ENCODE measurements at regions not wholly inside any gene's neighbourhood (a gene's known extent, or its start where the extent isn't known, plus 50 kb on each side); places are given as distances from the start of the nearest gene placed in this dataset.

DNA sequence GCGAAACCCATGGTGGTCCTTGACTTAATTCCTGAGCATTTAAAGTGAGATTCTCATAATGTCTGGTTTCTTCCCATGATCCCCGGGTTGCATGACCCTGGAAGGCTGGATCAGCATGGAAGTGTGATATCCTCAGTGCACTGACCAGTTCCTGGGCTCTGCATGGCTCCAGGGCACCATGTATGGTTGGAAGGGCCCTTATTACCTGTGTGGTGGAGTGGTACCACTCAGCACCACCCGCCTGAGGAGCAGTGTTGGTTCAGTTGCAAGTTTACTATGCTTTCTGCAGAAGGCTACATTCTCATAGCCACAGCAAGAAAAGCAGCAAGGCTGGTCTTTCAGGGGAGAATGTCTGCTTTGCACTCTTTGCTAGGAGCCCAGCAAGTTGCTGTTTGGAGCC is 325.7 kb upstream of the MKI67 start:
- ATAC-seq (no peak), DNase-seq (ENCODE audit: extremely low read depth in 1 of 4, low spot score in 3 of 4) (no peak), FAIRE-seq (no peak)
- Histone ChIP-seq H3K27ac (ENCODE audit: extremely low read depth, low read depth, low read length) (no peak overlapping the region), H2AFZ (ENCODE audit: low read depth, low read length) (no peak overlapping the region), H3K4me1 (replicated peaks in 1 of 2; ENCODE audit: control insufficient read depth in 2 of 2, insufficient read depth in 2 of 2, low read length in 2 of 2) (no peaks in the 10 kb centered on the region), H4K20me1 (replicated peaks; ENCODE audit: control insufficient read depth, insufficient read depth, low read length) (no peaks in the 10 kb centered on the region), H3K9me1 (ENCODE audit: control insufficient read depth, insufficient read depth, low read length) (no peaks in the 10 kb centered on the region), H3K27me3 (ENCODE audit: control insufficient read depth in 2 of 2, insufficient read depth in 2 of 2, low read length in 2 of 2) (peaks cover 0 to 20% of the 10 kb centered on the region in 2 experiments; a peak in 3 of 5 replicates), H3K4me3 (no peak overlapping the region), H3K9ac (ENCODE audit: insufficient read depth in 1 of 2, low read depth in 2 of 2, low read length in 2 of 2) (no peak overlapping the region), H3K79me2 (ENCODE audit: control insufficient read depth, insufficient read depth, low read length) (no peaks in the 10 kb centered on the region), H3K4me2 (ENCODE audit: insufficient read depth, low read length) (no peak overlapping the region), H3K36me3 (ENCODE audit: control insufficient read depth, insufficient read depth, low read length) (no peaks in the 10 kb centered on the region), H3K9me3 (replicated peaks; ENCODE audit: control insufficient read depth, insufficient read depth, low read depth, low read length) (no peaks in the 10 kb centered on the region)
- in situ Hi-C loops (cut with MboI): no loop called here
- ChIA-PET CTCF (ENCODE audit: low intra/inter-chr PET ratio) (no interaction called here), POLR2A (no interaction called here)
- TF ChIP-seq KAT2B (IDR thresholded peaks at IDR 0.05; ENCODE audit: low read depth, low read length): no peak
- TF ChIP-seq CBX5 (IDR thresholded peaks at IDR 0.05; ENCODE audit: borderline replicate concordance, low read depth): no peak
- no peak for TF ChIP-seq EZH2 (IDR thresholded peaks at IDR 0.05; ENCODE audit: borderline replicate concordance, low read depth, low read length)
- WGBS (ENCODE audit: insufficient coverage, low coverage, missing lambda C conversion rate): 5% methylated on average over 3 of the region's 3 CpGs
- intact Hi-C loops (cut with micrococcal nuclease): no loop called here
- BruUV-seq (replicated peaks): no TSS peak

DNA sequence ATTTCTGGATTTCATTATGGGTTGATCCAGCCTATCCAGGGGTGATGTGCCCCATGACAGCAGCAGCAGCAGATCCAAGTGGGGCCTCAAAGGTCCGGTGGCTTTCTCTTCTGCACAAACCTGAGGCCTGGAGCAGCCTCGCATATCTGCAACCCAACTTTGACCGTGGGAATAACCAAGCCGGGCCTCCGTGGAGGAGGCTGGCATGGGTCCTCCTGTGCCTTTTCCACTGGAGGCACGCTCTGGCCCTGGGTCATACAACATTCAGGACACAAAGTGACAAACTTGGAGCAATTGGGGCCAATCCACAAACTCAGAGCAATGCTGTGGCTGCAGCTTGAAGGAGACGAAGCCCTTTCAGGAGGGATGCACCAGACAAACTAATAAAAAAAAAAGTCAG is 330.0 kb upstream of the MKI67 start:
- ATAC-seq (no peak), FAIRE-seq (no peak), DNase-seq (ENCODE audit: extremely low read depth in 1 of 4, low spot score in 3 of 4) (no peak)
- H3K9me3 ChIP-seq (replicated peaks; ENCODE audit: control insufficient read depth, insufficient read depth, low read depth, low read length): no peaks in the 10 kb centered on the region
- H4K20me1 ChIP-seq (replicated peaks; ENCODE audit: control insufficient read depth, insufficient read depth, low read length): no peaks in the 10 kb centered on the region; the same call in 1 of the 2 replicates
- no peak overlapping the region for H2AFZ ChIP-seq (ENCODE audit: low read depth, low read length)
- intact Hi-C loops (cut with micrococcal nuclease): no loop called here
- H3K27me3 ChIP-seq (ENCODE audit: control insufficient read depth in 2 of 2, insufficient read depth in 2 of 2, low read length in 2 of 2): peaks cover 0 to 49% of the 10 kb centered on the region in 2 experiments; a peak in 3 of 5 replicates
- H3K4me1 ChIP-seq (replicated peaks in 1 of 2; ENCODE audit: control insufficient read depth in 2 of 2, insufficient read depth in 2 of 2, low read length in 2 of 2): no peaks in the 10 kb centered on the region
- H3K4me3 ChIP-seq: no peak overlapping the region
- H3K9ac ChIP-seq (ENCODE audit: insufficient read depth in 1 of 2, low read depth in 2 of 2, low read length in 2 of 2): no peak overlapping the region
- CTCF ChIA-PET (ENCODE audit: low intra/inter-chr PET ratio): no interaction called here
- no peaks in the 10 kb centered on the region for H3K79me2 ChIP-seq (ENCODE audit: control insufficient read depth, insufficient read depth, low read length)
- 4% methylated on average over 7 of the region's 7 CpGs for WGBS (ENCODE audit: insufficient coverage, low coverage, missing lambda C conversion rate)
- BruUV-seq (replicated peaks): no TSS peak
- TF ChIP-seq SMAD4 (CRISPR knock-in tag; conservative IDR thresholded peaks at IDR 0.05): no peak
- no peak for TF ChIP-seq HEY1 (CRISPR knock-in tag; IDR thresholded peaks at IDR 0.05; ENCODE audit: borderline replicate concordance)
- TF ChIP-seq CCAR2 (IDR thresholded peaks at IDR 0.05; ENCODE audit: low read depth, low read length): no peak
- no peak for TF ChIP-seq BCL6 (CRISPR knock-in tag; IDR thresholded peaks at IDR 0.05)
- TF ChIP-seq, protein P1, sequence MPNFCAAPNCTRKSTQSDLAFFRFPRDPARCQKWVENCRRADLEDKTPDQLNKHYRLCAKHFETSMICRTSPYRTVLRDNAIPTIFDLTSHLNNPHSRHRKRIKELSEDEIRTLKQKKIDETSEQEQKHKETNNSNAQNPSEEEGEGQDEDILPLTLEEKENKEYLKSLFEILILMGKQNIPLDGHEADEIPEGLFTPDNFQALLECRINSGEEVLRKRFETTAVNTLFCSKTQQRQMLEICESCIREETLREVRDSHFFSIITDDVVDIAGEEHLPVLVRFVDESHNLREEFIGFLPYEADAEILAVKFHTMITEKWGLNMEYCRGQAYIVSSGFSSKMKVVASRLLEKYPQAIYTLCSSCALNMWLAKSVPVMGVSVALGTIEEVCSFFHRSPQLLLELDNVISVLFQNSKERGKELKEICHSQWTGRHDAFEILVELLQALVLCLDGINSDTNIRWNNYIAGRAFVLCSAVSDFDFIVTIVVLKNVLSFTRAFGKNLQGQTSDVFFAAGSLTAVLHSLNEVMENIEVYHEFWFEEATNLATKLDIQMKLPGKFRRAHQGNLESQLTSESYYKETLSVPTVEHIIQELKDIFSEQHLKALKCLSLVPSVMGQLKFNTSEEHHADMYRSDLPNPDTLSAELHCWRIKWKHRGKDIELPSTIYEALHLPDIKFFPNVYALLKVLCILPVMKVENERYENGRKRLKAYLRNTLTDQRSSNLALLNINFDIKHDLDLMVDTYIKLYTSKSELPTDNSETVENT (CRISPR knock-in tag; IDR thresholded peaks at IDR 0.05): no peak
- TF ChIP-seq ZBTB1 (CRISPR knock-in tag; IDR thresholded peaks at IDR 0.05; ENCODE audit: borderline replicate concordance, low read depth): no peak
- no peak for TF ChIP-seq TRIM28 (IDR thresholded peaks at IDR 0.05)
- TF ChIP-seq GABPB2 (CRISPR knock-in tag; conservative IDR thresholded peaks at IDR 0.05): no peak
- POLR2A ChIA-PET: interaction anchor here (0.9 kb wide), 1 partner anchor 7 kb away, joined by 3 read pairs; no protein-coding TSS in a partner anchor
- H3K27ac ChIP-seq (ENCODE audit: extremely low read depth, low read depth, low read length): no peak overlapping the region
- no peak overlapping the region for H3K4me2 ChIP-seq (ENCODE audit: insufficient read depth, low read length)
- H3K36me3 ChIP-seq (ENCODE audit: control insufficient read depth, insufficient read depth, low read length): no peaks in the 10 kb centered on the region
- H3K9me1 ChIP-seq (ENCODE audit: control insufficient read depth, insufficient read depth, low read length): no peaks in the 10 kb centered on the region
- in situ Hi-C loops (cut with MboI): no loop called here

All from K562 (cell line).